Stimulated activated CD8-positive, alpha-beta memory T cell treated with anti-CD3 and anti-CD28 coated beads, Interleukin-4, amount 100 ng/mL, for 48 hours (primary cell): ENCODE measurements at regions not wholly inside any gene's neighbourhood (a gene's known extent, or its start where the extent isn't known, plus 50 kb on each side); places are given as distances from the start of the nearest gene placed in this dataset.

ENCODE experiments used
- DNase-seq: peaks from one replicate; pipeline ENCODE4 v3.0.0-alpha.2; 2020

GRCh38 chr21:35325953-35326352 is 276.9 kb upstream of the RUNX1 start:
- no peak for DNase-seq

GRCh38 chr21:35324372-35325220 is 275.5 kb upstream of the RUNX1 start:
- DNase-seq, result no peak

DNA sequence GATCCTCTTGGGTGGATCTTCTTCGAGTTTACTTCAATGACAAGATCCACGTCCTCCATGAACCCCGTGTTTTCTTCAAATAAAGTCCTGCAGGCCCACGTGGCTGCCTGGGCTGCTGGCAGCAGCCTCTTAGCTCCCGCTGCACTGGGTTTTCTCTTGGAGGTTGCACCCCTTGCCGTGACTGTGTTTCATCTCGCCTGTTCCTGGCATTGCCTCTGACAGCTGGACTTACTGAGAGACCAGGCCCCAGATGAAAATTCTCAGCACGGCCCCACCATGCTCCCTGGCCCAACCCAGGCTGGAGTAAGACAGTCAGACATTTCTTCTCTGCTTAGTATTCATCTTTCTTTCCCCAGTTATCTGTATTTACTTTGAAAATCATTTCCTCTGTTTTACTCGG is 274.8 kb upstream of the RUNX1 start:
- no peak for DNase-seq

DNA sequence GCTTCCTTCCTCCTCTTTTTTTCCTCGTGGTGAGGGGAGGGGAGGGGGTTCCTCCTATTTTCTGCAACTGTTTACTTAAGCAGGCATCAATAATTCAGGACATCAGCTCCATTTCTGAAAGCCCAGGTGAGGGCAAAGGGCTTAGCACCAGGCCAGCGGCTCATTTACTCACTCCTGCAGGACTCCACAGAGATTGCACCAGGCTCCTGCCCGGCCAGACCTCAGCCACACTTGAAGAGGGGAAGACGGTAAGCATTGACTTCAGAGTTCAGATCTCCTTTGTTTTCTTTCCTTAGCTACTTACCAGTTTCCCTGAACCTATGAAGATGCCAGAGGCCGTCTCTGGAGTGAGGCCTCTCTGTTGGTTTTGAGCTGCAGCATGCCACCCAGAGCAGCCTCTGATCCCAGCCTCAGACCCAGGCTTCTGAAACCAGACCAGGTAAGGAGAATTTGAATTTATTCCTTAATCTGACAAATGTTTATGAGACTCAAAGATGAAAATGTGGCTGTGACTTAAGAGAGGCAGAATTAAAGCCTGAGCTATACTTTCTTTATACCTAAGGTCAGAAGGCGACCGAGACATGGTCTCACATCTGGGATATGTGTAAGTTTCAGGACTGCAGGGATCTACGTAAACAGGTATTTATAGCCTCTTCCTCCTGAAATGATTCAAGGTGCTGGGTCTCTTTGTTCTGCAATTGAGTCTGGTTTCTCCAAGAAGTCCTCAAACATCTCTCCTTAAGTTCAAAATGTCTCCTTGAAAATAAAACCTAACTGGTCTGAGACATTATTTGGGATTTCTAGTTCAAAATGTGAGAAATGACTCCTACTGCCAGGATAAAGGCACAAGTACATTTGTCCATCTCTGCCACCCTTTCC is 272.5 kb upstream of the RUNX1 start:
- no peak for DNase-seq

DNA sequence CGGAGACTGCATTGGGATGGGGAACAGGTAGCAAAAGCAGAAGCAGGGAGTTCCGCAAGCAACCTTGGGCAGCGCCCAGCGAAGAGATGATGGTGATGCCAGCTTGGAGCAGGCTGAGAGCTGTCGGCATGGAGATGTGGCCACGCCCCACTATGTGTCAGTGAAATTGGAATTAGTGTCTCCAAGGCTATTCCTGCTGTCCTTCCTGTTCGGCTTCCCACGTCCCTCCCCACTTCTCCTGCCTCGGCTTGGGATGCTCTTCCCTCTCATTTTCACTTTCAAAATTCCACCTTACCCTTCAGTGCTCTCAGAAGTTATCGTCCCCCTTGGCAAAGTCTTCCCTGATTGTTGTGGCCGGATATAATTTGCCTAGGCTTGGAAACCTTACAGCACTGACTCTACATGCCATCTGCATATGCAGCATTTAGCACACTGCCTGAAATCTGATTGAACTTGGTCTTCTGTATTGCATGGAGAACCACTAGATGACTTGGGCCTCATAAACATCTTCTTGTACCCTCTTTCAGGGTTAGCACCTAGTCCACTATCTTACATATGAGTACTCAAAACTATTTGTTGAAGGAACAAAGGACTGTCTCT is 270.7 kb upstream of the RUNX1 start:
- no peak for DNase-seq

- peak; percentile 34 for DNase-seq
Observed at GRCh38 chr21:35316933-35317332, 267.8 kb upstream of the RUNX1 start.

DNA sequence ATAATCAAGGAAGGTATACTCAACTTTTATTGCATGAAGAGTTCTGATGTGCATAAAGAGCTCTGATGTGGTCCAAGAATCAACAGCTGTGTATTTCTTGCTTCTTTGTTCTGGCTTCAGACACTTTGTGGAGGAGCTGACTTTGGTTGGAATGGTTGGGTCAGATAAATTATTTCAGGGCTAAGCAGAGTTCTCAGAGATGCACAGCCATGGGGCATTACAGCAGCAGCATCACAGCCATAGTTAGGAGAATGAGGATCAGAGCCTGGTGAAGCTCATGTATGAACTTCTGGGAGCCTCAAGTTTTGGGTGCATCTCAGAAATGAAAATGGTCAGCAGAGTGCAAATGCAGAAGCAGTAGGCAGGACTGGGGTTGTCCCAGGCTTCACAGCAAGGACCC is 267.4 kb upstream of the RUNX1 start:
- no peak for DNase-seq

- no peak for DNase-seq
Observed at GRCh38 chr21:35314857-35315582, 265.9 kb upstream of the RUNX1 start.

DNA sequence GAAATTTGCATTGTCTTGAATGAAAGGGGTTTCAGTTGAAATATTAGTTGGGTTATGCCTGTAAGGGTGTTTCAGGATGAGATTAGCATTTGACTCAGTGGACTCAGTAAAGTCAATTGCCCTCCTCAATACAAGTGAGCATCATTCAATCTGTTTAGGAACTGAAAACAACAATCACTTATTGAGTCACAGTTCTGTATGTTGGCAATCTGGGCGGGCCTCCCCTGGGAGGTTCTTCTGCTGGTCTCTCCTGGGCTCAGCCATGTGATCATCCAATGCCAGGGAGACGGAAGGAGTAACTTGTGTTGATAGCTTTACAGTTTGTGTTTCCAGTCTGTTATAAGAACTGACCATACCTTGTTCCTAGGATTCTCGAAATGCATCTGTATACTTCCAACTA is 262.9 kb upstream of the RUNX1 start:
- DNase-seq, result no peak

DNA sequence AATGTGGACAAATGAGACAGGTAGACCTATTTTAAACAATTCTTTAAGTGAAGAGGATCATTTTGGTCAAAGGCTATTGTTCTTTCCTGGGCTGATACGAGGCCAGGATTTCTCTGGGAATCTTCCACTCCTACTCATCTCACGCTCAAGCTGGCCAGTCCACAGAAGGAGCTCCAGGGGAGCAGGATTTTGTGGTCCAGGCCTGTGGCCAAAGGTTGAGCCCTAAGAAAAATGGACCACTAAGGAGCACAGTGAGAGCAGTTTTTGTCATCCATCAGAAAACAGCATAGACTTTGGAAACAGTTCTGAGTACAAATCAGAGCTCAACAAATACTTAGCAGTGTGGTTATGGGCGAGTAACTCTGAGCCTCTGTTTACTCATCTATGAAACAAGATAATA is 260.2 kb upstream of the RUNX1 start:
- DNase-seq, result no peak

DNA sequence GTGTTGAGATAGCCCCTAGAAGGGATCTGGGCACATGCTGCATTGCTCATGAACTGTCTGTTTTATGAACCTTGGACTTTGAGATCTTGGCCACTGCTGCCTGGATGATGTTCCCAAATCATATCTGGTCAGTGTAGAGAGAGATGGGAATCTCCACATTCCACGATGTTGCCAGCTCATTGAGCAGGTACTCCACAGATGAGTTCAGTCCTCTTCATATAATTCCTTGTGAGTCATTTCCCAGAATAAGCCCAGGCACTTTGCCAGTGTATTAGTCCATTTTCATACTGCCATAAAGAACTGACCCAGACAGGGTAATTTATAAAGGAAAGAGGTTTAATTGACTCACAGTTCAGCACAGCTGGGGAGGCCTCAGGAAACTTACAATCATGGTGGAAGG is 254.0 kb upstream of the RUNX1 start:
- DNase-seq, result no peak

DNA sequence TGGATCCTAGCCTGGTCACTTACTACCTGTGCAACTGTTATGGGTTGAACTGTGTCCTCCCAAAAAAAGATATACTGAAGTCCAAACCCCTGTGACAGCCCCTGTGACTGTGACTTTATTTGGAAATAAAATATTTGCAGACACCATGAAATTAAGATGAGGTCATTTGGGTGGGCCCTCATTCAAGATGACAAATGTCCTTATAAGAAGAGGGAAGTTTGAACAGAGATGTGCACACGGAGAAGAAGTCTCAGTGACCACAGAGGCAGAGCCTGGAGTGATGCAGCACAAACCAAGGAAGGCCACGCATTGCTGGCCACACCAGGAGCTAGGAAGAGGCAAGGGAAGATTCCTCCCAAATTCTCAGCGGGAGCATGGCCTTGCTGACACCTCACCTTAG is 249.7 kb upstream of the RUNX1 start:
- no peak for DNase-seq

GRCh38 chr21:35297665-35298064 is 248.6 kb upstream of the RUNX1 start:
- DNase-seq, result no peak

DNA sequence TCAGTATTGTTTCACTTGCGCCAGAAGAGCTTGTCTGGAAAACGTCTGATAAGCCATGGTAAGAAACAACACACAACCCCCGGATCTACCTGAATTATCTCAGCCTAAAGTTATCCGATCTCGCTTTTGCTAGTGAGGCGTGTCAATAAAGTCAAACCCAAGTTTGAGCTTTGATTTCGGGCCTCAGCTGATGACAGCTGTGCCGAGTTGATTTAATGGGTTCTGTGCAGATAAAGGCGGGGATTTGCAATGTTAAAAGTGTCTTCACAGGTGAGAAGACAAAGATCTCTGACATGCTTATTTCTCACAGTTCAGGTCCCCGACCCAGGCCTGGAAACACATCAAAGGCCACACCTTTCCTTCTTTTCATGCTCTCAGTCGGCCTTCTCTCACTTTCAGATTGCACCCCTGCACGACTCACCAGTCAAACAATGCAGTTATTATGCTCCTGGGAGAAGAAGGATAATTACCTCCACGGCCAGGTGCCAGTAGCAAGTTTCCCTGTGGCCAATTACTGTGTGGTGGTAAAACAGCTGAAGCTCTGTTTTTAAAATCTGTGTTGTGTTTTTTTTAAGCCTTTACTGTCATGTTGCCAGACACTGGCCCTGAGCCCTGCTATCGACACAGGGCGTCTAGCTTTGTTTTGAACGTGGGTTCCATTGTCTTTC is 245.3 kb upstream of the RUNX1 start:
- DNase-seq, result no peak

DNA sequence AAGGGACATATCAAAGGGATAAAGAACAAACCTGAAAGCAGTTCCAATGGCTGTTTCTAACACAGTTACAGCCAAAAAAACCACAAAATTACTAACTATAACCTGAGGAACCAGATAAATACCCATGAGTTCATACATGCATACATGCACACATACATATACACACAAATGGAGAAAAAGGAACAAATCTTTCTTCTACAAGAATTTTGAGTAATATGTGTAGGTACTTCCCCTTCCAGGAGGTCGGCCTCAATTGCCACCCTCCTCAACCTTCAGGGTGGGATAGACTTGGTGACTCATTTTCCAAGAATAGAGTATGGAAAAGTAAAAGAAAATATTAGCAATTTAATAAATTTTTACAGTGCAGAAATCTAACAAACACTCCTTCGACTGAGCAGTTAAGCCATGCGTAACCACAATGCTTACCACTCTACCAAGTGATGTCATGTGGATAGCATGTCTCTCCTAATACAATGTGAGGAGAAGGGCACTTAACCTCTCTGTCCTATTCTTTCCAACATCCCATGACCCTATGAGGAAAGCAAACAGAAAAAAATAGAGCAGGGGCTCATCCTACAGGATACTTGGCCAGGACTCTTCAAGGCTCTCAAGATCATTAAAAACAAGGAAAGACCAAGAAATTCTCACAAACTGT is 243.0 kb upstream of the RUNX1 start:
- DNase-seq, result no peak

GRCh38 chr21:35291034-35291433 is 241.9 kb upstream of the RUNX1 start:
- DNase-seq, result no peak

DNA sequence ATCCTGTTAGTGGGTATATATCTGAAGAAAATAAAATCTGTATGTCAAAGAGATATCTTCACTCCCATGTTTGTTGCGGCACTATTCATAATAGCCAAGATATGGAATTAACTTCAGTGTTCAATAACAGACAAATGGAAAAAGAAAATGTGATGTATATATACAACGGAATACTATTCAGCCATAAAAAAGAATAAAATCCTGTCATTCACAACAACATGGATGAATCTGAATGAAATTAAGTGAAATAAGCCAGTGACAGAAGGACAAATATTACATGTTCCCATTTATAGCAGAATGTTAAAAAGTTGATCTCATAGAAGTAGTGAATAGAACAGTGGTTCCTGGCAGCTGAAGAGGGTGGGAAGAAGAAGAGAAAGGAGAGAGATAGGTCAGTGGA is 239.1 kb upstream of the RUNX1 start:
- no peak for DNase-seq

DNA sequence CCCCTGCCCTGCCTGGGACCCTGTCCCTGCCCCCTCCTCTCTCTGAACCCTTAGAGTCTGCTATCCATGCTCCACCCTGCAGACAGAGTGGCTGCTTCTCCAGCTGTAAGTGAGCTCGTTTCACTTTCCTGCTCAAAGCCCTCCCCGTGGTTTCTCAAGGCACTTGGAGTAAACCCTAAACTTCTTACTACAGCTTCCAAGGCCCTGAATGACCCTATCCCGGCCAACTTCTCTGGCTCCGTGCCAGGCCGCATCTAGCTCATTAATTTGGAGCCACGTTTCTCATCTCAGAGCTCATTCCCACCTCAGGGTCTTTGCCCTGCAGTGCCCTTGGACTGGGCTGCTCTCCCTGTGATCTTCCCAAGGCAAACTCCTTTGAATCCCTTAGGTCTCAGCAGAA is 235.1 kb upstream of the RUNX1 start:
- no peak for DNase-seq

- DNase-seq, result no peak
Observed at GRCh38 chr21:35282944-35283343, 233.8 kb upstream of the RUNX1 start.

DNA sequence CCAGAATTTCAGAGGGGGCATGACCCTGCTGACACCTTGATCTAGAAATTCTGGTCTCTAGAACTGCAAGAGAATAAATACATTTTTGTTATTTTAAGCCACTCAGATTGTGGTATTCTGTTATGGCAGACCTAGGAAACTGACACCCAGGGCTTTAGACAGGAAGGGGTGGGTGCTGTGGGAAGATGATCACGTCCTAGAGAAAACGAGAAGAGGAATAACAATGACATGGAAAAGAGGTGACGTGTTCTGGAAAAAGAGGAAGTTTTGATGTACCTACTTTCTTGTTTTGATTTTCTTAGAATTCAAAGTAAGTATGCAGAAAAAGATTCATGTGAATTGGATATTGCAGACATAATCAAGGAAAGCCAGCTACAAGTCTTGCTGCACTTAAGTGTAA is 232.9 kb upstream of the RUNX1 start:
- no peak for DNase-seq

- no peak for DNase-seq
Observed at GRCh38 chr21:35280231-35280630, 231.1 kb upstream of the RUNX1 start.

- DNase-seq, result no peak
Observed at GRCh38 chr21:35275776-35276175, 226.7 kb upstream of the RUNX1 start.
